SK-N-SH (cell line): ENCODE measurements at regions not wholly inside any gene's neighbourhood (a gene's known extent, or its start where the extent isn't known, plus 50 kb on each side); places are given as distances from the start of the nearest gene placed in this dataset.

Experiments used
- CHD2 ChIP-seq: fragments of 150-350 bp; IDR thresholded peaks from 2 replicates; pipeline ENCODE4 v1.6.1; 2018; ENCODE audit warnings: low read length; ENCODE audit not compliant: partially characterized antibody
- CTCF ChIP-seq: fragments of 200-600 bp; sonication (generic); IDR thresholded peaks from 2 replicates; pipeline ENCODE4 v1.6.1; 2017; ENCODE audit warnings: antibody characterized with exemption, mild to moderate bottlenecking, moderate library complexity
- GABPA ChIP-seq: IDR thresholded peaks from 2 replicates; pipeline ENCODE4 v1.4.0; 2012; ENCODE audit warnings: low read depth, mild to moderate bottlenecking
- MAX ChIP-seq: IDR thresholded peaks from 2 replicates; pipeline ENCODE4 v1.4.0; 2012; ENCODE audit warnings: low read depth
- POLR2AphosphoS5 ChIP-seq: IDR thresholded peaks from 2 replicates; pipeline ENCODE4 v1.6.1; 2012; ENCODE audit warnings: low read depth, low read length
- RFX5 ChIP-seq: IDR thresholded peaks from 2 replicates; pipeline ENCODE4 v1.6.1; 2012; ENCODE audit warnings: mild to moderate bottlenecking, improper control_type of control experiment, low read length
- RXRA ChIP-seq: IDR thresholded peaks from 2 replicates; pipeline ENCODE4 v1.4.0; 2012; ENCODE audit warnings: low read depth, mild to moderate bottlenecking, borderline replicate concordance
- SIN3A ChIP-seq: IDR thresholded peaks from 2 replicates; pipeline ENCODE4 v1.6.1; 2012; ENCODE audit warnings: low read depth, mild to moderate bottlenecking, low read length, moderate library complexity, borderline replicate concordance
- TCF12 ChIP-seq: IDR thresholded peaks from 2 replicates; pipeline ENCODE4 v1.4.0; 2012
- TF ChIP-seq, protein P1 (sequence below): IDR thresholded peaks from 2 replicates; pipeline ENCODE4 v1.6.1; 2012; ENCODE audit warnings: mild to moderate bottlenecking, low read depth, low read length, moderate library complexity
- TF ChIP-seq, protein P2 (sequence below): fragments of 150-350 bp; IDR thresholded peaks from 2 replicates; pipeline ENCODE4 v1.6.1; 2017; ENCODE audit warnings: antibody characterized with exemption, low read length, low read depth, borderline replicate concordance

DNA sequence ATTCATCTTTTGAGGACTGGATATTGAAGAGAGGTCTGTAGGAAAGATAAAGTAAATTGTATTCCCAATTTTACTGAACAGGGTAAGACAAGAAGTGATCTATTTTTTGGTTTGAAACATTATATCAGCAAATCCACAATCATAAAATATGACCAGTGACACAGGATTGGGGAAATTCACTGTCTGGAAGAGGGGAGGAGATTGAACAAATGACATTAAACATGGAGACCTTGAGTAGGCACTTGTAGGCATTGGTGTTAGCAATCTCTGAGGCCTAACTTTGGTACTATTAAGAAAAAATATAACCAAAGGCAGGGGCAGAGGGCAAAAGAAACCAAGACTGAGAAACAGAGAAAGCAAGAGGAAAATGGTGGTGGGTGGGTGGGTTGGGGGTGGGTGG, 132.6 kb upstream of the TMEM161B start:
- TF ChIP-seq TCF12 (no peak), SIN3A (no peak), CTCF (no peak), POLR2AphosphoS5 (no peak), GABPA (no peak), CHD2 (no peak), MAX (no peak), RFX5 (no peak), RXRA (no peak)
- TF ChIP-seq, protein P1, sequence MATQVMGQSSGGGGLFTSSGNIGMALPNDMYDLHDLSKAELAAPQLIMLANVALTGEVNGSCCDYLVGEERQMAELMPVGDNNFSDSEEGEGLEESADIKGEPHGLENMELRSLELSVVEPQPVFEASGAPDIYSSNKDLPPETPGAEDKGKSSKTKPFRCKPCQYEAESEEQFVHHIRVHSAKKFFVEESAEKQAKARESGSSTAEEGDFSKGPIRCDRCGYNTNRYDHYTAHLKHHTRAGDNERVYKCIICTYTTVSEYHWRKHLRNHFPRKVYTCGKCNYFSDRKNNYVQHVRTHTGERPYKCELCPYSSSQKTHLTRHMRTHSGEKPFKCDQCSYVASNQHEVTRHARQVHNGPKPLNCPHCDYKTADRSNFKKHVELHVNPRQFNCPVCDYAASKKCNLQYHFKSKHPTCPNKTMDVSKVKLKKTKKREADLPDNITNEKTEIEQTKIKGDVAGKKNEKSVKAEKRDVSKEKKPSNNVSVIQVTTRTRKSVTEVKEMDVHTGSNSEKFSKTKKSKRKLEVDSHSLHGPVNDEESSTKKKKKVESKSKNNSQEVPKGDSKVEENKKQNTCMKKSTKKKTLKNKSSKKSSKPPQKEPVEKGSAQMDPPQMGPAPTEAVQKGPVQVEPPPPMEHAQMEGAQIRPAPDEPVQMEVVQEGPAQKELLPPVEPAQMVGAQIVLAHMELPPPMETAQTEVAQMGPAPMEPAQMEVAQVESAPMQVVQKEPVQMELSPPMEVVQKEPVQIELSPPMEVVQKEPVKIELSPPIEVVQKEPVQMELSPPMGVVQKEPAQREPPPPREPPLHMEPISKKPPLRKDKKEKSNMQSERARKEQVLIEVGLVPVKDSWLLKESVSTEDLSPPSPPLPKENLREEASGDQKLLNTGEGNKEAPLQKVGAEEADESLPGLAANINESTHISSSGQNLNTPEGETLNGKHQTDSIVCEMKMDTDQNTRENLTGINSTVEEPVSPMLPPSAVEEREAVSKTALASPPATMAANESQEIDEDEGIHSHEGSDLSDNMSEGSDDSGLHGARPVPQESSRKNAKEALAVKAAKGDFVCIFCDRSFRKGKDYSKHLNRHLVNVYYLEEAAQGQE = no peak
- TF ChIP-seq, protein P2, sequence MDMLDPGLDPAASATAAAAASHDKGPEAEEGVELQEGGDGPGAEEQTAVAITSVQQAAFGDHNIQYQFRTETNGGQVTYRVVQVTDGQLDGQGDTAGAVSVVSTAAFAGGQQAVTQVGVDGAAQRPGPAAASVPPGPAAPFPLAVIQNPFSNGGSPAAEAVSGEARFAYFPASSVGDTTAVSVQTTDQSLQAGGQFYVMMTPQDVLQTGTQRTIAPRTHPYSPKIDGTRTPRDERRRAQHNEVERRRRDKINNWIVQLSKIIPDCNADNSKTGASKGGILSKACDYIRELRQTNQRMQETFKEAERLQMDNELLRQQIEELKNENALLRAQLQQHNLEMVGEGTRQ = no peak
